Fibroblast of lung (primary cell): ENCODE measurements at regions not wholly inside any gene's neighbourhood (a gene's known extent, or its start where the extent isn't known, plus 50 kb on each side); places are given as distances from the start of the nearest gene placed in this dataset.

Source experiments
- EZH2 ChIP-seq: IDR thresholded peaks from 2 replicates; pipeline ENCODE4 v1.5.1; 2012; ENCODE audit warnings: low read length, control low read depth, mild to moderate bottlenecking; ENCODE audit errors: missing control alignments
- TF ChIP-seq, protein P1 (sequence below), 2 donors: IDR thresholded peaks in 1 of 2; conservative IDR thresholded peaks in 1 of 2; 1 replicate in 1 of 2; 2 replicates in 1 of 2; pipeline ENCODE4 v1.5.1; 2011 to 2012; ENCODE audit warnings: low read length in 2 of 2, control low read depth in 1 of 2, inconsistent platforms in 1 of 2, low read depth in 1 of 2, mild to moderate bottlenecking in 1 of 2

DNA sequence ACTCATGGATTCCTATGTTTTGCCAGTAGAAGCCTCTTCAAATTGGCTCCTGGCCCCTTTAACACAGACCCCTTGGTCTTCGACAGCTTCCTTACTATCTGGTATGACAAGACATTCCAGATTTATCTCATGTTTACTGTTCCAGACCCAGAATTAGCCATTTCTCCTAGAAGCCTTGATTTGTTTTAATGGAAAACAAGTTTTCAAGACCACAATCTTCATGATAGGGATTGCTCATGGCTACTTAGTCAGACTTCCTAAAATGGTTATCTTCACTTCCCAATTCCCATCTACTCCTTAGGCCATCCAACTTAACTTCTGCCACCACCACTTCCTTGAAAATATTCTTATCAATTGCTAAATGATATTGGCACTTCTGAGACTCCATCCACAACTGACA, 63.2 kb downstream of the TTC32 start:
- TF ChIP-seq, protein P1, sequence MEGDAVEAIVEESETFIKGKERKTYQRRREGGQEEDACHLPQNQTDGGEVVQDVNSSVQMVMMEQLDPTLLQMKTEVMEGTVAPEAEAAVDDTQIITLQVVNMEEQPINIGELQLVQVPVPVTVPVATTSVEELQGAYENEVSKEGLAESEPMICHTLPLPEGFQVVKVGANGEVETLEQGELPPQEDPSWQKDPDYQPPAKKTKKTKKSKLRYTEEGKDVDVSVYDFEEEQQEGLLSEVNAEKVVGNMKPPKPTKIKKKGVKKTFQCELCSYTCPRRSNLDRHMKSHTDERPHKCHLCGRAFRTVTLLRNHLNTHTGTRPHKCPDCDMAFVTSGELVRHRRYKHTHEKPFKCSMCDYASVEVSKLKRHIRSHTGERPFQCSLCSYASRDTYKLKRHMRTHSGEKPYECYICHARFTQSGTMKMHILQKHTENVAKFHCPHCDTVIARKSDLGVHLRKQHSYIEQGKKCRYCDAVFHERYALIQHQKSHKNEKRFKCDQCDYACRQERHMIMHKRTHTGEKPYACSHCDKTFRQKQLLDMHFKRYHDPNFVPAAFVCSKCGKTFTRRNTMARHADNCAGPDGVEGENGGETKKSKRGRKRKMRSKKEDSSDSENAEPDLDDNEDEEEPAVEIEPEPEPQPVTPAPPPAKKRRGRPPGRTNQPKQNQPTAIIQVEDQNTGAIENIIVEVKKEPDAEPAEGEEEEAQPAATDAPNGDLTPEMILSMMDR (conservative IDR thresholded peaks at IDR 0.05 in 1 of 2, IDR thresholded peaks at IDR 0.05 in 1 of 2; ENCODE audit: low read depth in 1 of 2, low read length in 2 of 2): no peak
- no peak for TF ChIP-seq EZH2
